HG02981 (cell line): ENCODE measurements at regions not wholly inside any gene's neighbourhood (a gene's known extent, or its start where the extent isn't known, plus 50 kb on each side); places are given as distances from the start of the nearest gene placed in this dataset.
A peak's percentile ranks its signal among the peaks of the same experiment; 100 is the strongest.
"Not testable (repeated sequence)": the region's sequence is repeated elsewhere in the genome, so short reads cannot be mapped to it uniquely, and the experiment has no call there.

Experiments used
- ATAC-seq: cut with Tn5 transposase; IDR thresholded peaks from one replicate; pipeline ENCODE4 v1.9.1; 2021; ENCODE audit warnings: mild to moderate bottlenecking, moderate library complexity; ENCODE audit not compliant: unreplicated experiment

DNA sequence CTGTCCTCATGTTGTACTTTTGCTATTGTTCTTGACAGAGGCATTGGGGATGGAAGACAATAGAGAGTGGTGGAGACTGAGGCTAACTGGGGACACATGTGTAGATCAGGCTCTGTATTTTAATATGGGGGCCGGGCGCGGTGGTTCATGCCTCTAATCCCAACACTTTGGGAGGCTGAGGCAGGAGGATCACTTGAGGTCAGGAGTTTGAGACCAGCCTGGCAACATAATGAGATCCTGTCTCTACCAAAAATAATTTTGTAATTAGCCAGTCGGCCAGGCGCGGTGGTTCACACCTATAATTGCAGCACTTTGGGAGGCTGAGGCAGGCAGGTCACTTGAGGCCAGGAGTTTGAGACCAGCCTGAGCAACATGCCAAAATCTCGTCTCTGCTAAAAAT lies 72.5 kb upstream of the FOXK1 start:
- ATAC-seq, result not testable (repeated sequence)

DNA sequence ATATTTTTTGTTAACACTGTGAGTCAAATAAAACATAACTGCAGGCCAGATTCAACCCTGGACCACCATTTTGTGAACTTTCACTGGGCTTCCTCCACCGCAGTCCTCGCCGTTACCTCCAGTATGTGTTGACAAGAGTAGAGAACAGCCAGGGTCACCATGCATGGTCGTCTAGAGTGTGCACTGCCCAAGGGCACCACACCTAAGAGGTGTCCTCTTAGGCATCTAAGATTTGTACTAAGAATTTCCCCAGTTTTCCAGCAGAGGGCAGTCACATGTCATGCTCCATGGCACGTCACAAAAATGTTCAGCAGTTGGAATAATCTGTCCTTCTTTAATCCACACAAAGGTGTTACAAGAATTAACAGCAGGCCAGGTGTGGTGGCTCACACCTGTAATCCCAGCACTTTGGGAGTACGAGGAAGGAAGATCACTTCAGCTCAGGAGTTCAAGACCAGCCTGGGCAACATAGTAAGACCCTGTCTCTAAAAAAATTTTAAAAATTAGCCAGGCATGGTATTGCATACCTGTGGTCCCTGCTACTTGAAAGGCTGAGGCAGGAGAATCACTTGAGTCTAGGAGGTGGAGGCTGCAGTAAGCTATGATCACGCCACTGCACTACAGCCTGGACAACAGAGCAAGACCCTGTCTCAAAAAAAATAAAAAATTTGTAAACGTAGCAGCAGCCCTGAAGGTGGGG lies 71.2 kb upstream of the FOXK1 start:
- ATAC-seq, result peak; percentile 77

DNA sequence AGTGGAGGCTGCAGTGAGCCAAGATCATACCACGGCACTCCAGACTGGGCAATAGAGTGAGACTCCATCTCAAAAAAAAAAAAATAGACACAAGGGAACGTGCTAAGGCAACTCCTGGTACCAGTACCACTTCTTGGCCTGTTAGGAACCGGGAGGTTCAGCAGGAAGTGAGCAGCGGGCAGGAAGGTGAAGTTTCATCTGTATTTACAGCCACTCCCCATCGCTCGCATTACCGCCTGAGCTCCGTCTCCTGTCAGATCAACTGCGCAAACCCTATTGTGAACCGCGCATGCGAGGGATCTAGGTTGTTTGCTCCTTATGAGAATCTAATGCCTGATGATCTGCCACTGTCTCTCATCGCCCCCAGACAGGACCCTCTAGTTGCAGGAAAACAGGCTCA lies 69.9 kb upstream of the FOXK1 start:
- no peak for ATAC-seq

DNA sequence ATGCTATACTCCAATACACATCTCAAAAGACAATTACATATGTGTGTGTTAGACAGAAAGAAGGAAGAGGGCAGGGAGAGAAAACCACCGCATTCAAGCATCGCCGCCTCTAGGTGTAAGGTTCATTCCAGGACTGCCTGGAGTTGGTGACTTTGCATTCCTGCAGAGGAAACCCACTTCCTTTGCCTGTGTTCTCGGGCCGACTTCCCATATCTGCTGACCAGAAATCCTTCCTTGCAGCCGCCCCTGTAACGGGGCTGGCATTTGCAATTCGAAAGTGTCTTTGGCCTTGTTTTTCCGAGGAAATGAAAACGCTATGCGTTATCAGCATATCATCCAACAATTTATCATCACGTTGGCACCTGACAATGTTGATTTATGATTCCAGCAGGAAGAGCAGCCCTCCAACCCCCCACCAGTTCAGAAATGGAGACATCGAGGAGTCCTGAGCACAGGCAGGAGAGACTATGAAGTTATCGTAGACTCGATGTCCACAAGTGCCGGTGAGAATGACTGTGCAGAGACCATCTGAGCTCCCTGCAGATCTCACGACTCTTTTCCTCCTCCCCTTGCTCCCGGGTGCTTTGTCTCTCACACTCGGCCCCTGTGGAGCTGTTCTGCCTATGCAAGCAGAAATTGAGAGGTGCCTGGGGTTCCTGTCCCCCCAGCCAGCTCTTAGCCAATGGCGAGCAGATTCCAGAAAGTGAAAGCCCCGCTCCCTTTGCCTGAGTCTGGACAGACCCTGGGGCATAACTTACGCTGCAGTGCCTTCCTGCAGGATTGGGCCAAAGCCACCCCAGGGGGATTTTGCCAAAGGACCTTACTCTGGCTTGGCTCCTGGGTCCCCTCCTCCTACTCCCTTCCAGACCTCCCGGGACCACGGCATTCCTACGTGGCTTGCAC lies 68.9 kb upstream of the FOXK1 start:
- ATAC-seq, result no peak

DNA sequence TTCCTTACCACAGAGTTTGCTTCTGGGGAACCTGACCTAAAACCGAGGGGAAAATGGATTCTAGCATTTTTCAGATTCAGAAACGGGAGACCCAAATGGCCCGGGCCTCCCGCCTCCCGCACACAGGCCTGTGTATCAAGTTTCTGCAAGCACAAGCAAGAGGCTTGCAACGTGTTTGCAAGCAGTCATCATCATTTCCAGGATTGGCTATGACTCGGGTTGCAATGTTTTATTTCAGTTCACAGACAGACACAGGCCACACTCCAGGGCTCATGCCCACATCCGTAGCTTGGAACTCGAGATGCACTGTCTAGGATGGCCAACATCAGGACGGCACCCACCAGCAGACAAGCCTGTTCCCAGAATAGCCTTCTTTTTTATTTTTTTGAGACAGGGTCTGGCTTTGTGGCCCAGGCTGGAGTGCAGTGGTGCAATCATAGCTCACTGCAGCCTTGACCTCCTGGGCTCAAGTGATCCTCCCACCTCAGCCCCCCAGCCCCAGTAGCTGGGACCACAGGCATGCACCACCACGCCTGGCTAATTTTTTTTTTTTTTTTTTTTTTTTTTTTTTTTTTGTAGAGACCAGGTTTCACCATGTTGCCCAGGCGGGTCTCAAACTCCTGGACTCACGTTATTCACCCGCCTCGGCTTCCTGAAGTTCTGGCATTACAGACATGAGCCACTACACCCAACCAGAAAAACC lies 68.1 kb upstream of the FOXK1 start:
- no peak for ATAC-seq

DNA sequence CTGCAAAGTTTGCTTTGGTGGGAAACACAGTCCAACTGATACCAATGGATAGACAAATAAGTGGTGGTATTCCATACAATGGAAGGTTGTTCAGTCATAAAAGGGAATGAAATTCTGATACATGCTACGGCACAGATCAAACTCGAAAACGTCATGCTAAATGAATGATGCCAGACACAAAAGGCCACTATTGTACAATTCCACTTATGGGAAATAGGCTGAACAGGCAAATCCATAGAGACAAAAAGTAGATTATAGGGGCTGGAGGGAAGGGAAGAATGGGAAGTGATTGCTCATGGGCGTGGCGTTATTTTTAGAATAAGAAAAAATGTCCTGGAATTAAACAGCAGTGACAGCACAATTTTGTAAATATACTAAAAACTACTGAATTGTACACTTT lies 66.0 kb upstream of the FOXK1 start:
- no peak for ATAC-seq

DNA sequence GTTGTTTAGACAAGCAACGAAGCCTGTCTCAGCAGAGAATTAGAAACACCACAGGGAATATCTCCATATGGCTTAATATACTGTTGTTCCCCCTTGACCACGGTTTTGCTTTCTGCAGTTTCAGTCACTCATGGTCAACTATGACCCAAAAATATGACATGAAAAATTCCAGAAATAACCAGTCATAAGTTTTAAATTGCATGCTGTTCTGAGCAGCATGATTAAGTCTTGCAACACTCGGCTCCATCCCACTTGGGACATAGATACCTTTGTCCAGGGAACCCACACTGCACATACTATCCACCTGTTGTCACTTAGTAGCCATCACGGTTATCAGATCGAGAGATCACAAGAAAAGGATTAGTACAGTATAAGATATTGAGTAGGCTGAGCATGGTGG lies 60.7 kb upstream of the FOXK1 start:
- ATAC-seq, result no peak

DNA sequence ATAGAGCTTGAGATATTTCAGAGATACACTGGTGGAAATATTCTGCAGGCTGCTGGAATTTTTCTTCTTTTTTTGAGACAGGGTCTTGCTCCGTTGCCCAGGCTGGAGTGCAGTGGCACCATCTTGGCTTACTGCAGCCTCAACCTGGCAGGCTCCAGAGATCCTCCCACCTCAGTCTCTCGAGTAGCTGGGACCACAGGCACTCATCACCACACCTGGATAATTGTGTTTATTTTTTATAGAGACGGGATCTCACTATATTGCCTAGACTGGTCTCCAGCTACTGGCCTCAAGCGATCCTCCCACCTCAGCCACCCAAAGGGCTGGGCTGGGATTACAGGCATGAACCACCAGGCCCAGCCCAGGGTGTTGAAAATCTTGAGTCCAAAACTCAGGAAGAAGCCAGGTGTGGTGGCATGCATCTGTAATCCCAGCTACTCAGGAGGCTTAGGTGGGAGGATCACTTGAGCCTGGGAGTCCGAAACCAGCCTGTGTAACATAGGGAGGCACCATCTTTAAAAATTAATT lies 55.7 kb upstream of the FOXK1 start:
- ATAC-seq, result no peak

DNA sequence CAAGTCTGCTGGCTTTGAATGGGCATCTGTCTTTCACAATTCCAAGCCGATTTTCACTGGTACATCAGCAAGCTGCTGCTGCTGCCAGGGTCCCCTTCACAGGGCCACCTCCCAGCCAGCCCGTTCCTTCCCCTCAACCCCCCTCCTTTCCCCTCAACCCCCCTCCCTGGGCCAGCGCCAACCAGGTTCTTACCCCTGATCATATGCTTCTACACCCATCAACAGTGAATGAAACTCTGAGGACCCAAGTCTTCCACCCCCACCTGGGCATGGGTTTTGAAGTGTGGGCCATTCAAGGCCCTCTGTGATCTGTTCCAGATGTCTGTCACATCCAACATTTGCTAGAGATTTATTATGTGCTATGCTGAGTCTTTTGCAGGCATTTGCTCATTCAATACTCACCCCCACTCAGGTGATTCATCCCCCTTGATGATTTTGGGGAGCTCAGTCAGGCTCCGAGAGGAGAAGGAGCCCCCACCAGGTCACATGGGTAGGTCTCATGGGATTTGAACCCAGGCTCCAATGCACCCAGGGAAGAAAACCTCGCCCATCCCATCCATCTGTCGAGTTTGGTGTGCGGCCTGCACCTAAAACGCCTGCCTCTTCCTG lies 52.7 kb upstream of the FOXK1 start:
- ATAC-seq, result no peak

DNA sequence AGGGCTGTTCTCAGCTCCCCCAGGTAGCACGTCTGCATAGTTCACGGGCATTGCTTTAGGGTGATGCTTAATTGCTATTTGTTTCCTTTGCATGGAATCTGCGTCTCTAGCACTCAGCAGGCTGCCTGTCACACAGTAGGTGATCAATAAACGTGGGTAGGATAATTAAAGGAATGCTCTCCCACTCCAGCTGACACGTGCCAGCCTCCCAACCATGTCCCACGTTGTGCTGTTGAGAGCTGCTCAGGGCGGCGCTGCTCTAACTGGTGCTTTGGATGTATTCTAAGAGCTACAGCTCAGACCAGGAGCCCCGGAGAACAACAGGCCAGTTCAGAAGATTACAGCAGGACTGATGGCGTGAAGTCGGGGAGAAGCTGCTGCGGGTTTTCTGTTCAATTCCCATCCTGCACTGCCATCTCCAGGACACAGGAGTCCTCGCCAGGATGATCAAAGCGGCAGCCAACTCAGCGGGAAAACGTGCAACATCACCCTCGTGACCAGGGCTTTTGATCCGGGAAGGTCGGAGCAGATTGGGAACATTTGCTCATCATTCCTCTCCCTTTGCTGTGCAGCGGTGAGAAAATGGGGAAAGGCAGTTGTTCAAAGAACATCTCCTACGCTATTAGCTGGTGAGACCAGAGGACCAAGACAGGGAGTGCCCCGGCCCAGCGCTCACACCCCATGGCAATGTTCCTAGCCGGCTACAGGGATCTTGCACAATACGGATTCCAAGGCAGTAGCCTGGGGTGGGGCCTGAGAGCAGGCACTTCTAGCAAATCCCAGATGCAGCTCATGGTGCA lies 50.5 kb upstream of the FOXK1 start:
- ATAC-seq, result no peak
